SHP77 (cell line): ENCODE measurements at regions not wholly inside any gene's neighbourhood (a gene's known extent, or its start where the extent isn't known, plus 50 kb on each side); places are given as distances from the start of the nearest gene placed in this dataset.
"Not testable (repeated sequence)": the region's sequence is repeated elsewhere in the genome, so short reads cannot be mapped to it uniquely, and the experiment has no call there.

Source experiments
- DNase-seq, 2 experiments: peaks; one replicate each; lab custom pipeline; 2025; lab: John Stamatoyannopoulos, UW

DNA sequence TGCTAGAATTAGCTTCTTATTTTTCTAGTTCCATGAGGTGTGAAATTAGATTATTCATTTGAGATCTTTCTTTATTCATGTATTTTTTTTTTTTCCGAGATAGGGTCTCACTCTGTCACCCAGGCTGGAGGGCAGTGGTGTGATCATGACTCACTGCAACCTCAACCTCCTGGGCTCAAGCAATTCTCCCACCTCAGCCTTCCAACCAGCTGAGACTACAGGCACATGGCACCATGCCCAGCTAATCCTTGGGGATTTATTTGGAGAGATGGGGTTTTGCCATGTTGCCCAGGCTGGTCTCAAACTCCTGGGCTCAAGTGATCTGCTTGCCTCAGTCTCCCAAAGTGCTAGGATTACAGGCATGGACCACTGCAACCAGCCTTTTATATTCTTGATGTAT is 653.0 kb downstream of the ADCYAP1 start:
- DNase-seq: not testable (repeated sequence)

DNA sequence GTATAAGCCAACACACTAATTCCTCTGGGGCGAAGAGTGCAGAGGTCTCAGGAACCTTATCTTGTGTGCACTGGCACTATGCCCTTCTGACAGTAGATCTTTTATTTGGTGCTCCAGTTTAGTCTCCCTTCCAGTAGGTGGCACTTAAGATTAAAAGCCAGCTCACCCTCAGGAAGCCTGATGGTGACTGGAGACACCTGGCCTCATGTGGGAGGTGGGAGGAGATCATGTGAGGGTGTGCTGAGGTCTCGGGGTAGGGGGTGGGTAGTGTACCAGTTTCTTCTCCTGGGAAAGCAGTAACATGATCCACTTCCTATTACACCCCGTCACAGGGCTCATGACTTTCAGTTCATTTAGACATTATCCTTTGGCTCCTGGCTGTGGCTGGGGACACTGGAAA is 654.9 kb downstream of the ADCYAP1 start:
- DNase-seq: no peak

DNA sequence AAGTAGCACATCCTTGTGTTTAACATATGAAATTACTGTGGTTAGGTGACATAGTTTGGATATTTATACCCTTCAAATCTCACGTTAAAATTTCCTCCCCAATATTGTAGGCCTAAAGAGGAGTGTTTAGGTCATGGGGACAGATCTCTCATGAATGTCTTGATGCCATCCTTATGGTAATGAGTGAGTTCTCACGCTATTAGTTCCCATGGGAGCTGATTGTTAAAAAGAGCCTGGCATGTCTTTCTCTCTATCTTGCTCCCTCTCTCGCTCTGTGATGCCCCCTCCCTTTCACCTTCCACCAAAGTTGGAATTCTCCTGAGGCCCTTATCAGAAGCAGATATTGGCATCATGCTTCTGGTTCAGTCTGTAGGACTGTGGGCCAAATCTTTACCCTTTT is 660.1 kb downstream of the ADCYAP1 start:
- DNase-seq: no peak

DNA sequence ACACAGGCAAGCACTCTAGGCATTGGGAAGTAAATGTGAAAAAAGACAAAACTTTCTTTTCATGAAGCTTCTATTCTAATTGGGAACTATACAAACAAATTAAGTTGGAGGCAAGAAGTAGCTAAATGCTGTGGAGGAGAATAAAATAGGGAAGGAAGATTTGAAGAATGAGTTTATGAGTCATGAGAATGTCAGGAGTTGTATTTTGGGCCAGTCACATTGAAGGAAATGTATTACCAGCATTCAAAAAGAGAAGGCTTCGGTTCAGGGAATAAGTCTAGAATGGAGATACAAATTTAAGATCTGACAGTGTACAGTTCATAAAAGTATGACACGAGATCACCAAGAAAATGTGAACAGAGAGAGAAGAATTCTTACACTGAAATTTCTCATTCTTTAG is 666.5 kb downstream of the ADCYAP1 start:
- no peak for DNase-seq

DNA sequence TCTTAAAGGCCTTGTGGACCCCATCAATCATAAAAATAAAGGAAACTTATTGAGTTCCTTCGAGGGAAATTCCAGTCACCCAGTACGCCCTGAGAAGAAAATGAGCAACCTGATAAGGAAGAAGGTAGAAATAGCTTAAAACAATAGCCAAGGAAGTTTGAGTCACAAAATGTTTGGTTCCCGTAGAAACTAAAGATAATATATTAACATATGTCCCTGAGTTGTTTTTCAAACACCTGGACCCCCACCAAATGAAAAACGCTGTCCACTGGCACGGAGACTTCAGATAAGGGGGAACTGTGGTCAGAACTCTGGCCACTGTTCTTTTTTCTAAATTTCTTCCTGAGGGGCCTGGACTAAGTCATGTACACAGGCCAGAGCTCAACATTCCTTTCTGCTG is 669.1 kb downstream of the ADCYAP1 start:
- DNase-seq: no peak

DNA sequence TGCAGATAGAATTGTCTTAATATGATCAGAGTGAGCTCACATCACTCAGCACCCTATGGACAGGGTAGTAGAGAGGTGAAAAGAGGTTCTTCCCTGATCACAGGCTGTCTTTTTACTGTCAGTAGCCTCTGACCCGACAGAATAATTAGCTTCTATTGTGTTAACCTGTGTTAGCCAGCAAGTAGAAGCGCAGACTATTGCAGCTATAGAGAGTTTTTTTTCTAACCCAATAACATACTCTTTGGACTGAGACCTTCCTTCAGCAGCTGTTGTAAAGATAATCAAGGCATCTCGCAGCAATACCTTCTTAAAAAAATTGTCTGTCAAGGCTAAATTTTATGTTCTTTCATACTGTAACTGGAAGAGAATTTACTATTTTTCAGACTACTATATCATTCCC is 670.4 kb downstream of the ADCYAP1 start:
- DNase-seq: no peak

DNA sequence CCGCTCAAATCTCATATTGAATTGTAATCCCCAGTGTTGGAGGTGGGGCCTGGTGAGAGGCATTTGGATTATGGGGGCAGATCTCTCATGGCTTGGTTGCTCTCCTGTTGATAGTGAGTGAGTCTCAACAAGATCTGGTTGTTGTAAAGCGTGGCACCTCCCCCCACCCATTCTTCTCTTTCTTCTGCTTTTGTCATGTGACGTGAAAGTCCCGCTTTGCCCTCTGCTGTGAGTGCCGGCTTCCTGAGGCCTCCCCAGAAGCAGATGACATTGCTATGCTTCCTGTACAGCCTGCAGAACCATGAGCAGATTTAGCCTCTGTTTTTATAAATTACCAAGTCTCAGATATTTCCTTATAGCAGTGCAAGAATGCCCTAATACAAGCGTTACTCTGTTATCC is 673.8 kb downstream of the ADCYAP1 start:
- DNase-seq: no peak

DNA sequence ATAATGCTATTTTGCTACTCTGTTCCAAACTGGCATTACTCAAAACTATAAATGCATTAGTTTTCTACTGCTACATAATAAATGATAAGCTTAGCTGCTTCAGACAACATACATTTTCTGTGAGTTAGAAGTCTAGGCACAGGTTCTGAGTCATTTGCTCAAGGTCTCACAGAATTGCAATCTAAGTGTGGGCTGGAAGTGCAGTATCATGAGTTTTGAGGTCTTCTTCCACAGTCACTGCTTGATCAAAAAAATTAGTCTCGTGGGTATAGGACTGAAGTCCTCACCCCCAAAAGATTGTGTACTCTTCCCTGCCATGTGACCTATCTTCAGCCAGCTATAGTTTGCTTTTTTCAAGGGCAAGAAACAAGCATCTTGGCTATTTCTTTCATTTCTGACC is 676.9 kb downstream of the ADCYAP1 start:
- DNase-seq: no peak

DNA sequence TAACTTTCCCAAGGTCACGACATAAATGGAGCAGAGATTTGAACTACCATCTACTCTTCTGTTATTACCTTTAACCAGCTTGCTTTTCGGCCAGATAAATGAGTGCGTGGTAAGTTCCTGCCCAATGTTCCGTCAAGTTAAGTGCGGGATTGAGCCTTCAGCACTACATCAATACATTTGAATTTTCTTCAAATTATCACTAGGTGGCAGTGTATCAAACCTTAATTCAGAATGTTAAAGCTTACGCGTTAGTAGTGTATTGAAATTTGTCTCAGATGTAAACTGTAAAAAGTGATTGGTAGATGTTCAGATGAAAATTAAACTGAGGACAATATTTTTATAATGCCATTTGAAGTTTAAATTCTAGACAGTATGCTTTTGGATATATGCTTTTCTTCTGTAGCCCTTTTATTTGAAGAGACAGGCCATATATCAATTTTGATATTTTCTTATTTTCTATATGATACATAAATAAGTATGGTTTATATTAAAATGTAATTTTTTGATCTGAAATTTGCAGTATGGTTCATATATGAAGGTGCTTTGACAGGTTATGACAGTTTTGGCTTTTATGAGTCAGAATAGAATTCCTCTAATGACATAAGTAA is 681.3 kb downstream of the ADCYAP1 start:
- DNase-seq: peak; percentile 21 to 52

DNA sequence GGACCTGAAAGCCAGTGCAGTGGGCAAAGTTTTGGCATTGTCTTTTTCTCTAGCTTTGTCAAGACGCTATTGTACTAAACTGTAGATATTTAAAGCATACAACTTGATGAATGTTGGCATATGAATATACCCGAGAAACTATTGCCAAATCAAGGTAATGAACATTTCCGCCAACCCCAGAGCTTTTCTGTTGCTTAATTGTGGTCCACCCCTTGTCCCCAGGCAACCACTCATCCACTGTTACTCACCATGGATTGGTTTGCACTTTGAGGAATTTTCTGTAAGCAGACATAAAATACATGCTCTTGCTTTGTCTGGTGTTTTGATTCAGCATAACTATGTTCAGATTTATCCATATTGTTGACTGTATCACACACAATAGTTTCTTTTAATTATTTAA is 688.4 kb downstream of the ADCYAP1 start:
- DNase-seq: no peak

DNA sequence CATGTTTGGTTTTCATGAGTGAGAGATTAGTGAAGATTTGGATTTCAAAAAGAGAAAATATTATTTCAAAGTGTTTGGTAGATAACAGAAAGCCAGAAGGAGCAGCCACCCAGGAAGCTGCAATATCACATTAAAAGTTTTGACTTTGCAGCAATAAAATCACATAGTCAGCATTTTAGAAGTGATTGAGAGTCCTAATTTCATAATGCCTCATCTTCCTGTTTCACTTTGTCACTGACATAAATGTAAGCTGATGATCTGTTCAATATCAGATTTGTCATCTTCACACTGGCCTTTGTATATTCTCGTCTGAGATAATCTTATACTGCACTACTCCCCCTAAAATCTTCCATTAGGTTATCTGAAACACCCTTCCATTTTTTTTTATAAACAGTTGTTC is 690.5 kb downstream of the ADCYAP1 start:
- DNase-seq: no peak

DNA sequence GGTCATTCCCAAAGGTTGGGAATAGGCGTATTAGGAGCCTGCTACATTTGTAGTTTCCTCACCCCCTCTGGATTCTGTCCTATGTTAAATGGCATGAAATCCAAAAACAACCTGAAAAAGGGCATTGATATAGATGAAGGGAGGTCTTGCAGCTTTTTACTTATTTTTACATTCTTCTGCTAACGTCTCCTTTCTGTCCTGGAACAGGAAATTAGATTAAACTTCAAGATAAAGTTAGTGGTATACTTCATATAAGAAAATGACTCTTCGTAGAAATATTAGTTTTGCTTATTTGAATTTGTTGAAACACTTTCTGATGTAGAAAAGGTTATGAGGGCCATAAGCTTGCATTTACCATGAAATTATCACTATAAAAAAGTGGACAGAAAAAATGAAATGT is 694.5 kb downstream of the ADCYAP1 start:
- no peak for DNase-seq

DNA sequence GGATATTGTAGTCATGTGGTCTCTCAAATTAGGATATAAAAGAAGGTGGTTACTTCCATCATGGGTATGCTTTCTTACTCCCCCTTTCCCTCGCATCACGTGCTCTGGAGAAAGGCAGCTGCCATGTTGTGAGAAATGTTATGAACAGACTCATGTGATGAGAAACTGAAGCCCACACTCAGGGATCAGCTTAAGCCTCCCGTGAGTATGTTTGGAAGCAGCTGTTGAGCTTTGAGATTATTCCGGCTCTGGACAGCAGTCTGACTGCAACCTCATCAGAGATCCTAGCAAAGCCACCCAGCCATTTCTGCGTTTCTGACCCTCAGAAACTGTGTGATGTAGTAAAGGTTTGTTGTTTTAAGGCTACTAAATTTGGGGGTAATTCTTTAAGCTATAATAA is 700.1 kb downstream of the ADCYAP1 start:
- DNase-seq: no peak

DNA sequence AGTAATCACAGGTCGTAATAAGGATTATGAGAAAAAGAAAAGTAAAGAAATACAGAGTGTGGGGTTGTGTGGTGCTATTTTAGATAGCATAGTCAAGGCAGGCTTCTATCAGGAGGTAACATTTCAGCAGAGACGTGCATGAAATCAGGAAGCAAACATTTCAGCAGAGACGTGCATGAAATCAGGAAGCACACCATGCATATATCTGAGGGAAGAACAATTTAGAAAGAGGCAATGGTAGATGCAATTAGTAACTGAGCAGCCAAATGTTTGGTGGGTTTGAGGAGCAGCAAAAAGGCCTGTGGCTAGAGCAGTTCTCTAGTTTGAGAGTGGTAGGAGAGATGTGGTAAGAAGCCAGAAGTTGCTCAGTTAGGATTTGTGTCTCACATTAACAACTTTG is 713.7 kb downstream of the ADCYAP1 start:
- DNase-seq: no peak

DNA sequence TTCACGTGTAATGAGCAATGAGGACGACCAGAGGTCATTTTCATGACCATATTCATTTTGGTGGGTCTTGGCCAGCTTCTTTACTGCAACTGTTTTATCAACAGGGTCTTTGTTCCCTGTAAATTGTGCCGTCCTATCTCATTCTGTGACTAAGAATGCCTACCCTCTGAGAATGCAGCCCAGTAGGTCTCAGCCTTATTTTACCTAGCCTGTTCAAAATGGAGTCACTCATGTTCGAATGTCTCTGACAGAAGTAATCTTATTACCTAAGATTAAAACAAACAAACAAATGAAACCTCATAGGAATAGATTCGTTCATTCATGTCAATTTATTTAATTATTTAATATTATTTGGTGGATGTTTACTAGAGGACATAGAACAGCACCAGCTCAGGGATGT is 714.8 kb downstream of the ADCYAP1 start:
- no peak for DNase-seq

DNA sequence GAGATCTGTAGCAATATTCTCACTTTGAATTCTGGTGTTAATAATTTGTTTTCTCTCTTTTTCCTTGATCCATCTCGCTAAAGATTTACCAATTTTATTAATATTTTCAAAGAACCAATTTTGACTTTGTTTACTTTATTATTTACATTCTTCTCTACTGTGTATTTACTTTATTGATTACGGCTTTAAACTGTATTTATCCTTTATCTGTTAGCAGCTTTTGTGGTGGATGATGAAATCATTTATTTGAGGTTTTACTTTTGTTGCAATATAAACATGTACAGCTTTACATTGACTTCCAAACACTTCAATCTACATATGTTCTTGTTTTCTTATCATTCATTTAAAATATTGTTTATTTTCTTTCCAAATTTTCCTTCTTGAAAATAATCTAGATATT is 719.9 kb downstream of the ADCYAP1 start:
- DNase-seq: no peak

DNA sequence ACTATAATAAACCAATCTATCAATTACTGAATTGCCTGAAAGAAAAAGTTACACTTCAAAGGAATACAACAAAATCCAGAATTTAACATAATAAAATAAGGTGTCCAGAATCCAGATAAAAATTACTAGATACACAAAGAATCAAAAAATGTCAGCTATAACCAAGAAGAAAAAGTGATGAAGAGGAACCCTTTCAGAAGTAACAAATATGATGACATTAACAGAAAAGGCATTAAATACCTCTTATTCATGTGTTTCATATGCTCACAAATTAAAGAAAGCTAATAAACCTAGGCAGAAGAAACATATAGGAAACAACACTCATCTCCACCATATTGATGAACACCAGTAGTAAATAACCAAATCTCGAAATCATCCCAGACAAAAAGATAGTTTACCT is 722.8 kb downstream of the ADCYAP1 start:
- no peak for DNase-seq

DNA sequence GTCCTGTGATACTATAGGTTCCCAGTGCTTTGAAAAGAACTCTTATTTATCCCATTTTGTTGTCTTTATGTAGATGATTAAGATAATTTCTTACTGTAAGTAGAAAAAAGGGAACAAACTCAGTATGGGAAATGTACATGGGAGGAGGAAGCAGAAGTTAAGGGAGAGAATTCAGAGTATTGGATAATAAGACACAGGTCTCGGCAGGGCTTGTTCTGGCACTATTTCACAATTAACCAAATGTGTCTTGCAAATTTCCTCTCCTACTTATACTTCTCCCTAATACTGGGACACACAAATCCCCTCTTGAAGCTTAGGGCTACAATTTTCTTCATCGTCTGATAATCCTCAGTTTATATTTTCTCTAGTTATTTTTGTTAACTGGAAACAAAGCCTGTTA is 744.0 kb downstream of the ADCYAP1 start:
- no peak for DNase-seq

DNA sequence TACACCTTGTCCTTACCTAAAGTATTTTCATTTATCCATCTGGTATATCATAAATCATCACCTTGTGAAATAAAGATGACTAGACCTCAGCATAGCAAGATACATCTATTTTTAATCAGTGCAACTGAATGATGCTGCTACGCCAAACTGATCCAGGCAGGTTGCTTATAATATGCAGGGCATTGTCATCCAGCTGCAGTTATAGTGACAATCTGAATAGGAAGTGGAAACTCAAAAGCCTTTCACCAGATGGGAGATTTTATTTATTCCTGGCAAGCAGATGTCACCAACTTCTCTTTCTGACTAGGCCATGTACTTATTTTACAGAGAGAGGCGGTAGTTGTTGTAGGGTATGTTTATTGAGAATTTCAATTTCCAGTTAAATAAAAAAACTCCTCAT is 747.3 kb downstream of the ADCYAP1 start:
- no peak for DNase-seq

DNA sequence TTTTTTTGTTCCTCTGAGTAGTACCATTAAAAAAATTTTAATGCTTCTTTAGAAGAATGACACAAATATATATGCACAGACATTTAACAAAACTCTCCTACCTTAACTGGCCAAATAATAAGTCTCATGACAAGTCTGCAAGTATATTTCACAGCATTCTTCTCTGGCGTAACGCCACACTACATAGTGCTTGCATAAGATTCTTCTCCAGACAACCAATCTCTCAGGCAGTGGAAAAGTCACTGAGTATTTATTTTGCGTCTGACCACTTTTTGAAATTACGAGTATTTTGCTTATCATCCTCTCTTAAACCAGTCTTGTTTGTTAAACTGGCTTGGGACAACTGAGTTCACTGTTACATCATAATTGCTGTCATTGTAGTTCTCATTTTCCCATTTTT is 749.2 kb downstream of the ADCYAP1 start:
- no peak for DNase-seq

DNA sequence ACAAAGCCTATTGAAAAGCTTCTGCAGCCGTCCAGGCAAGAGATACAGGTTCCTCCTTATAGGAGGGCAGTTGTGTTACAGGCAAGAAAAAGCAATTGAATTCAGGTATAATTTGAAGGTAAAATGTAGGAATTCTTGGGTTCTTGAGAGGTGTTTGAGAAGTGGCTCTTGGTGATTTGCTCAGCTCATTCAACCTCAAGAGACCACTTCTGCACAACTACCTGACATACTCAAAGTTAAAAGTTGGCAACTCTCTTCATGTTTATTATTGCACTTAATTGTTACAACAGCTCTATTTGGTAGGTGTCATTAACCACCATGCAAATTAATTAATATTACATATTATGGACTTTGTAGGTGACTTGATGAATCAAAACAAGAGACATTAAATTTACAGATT is 753.2 kb downstream of the ADCYAP1 start:
- no peak for DNase-seq

DNA sequence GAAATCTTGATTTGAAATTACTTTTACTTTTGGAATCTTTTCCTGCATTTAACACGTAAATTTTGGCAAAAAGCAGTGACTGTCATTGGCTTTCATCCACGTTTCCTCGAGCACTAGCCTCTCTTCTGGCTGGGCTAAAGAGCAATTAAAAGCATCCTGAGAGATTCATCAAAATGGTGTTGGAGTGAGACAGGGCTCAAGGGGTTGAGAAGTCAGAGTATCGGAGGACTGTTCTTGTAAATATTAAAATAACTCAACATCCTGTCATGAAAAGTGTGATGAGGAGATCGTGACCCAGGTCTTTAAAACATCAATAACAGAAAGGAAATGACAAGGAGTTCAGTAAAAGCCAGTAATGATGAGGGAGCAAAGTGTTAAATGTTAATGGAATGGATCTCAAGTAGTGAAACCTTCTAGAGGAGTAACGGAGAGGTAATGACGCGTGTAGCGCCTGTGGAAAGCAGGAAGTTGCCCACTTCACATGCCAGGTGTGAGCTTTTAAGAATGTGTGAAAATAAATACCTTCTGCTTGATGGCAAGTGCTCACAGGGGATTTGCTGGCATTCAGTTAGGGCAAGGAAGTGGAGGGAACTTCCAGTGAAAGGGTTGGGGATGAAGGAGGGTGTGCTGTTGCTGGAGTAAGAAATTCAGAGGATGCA is 754.4 kb downstream of the ADCYAP1 start:
- DNase-seq: peak; percentile 83 to 88

DNA sequence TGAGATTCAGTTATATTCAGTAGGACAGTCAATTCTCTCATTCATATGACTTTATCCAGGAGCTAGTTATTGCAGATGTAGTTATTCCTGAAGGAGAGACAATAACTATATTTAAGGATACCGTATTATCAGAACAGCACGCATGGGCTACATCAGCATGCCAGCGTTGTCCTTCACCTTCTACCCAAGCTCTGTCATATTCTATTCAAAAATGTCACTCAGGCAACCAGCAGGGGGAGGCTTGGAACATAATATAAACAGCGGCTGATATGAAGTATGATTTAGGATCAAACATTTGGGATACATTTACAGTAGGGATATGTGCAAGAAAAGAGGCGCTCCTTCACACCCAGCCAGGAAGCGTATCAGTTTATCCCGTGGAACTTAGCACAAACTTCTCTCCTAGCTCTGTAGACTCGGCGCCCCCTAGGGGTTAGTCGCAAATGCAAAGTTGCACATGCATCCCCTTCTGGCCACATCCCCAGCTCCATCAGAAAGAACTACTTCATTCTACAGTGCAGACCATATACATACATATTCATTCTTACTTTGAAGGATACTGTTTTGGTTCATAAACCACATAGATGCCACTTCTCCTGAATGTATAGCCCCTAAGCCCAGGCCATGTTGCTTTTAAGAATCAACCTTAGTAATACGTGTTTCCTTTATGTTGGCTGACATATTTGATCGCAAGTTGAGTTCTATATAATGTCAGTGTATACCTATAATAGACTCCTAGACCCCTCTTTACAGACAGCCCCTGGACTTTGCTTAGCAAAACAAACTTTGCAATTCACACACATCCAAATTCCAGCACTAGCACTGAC is 759.4 kb downstream of the ADCYAP1 start:
- no peak for DNase-seq
